ENCODE measurements at regions not wholly inside any gene's neighbourhood (a gene's known extent, or its start where the extent isn't known, plus 50 kb on each side); places are given as distances from the start of the nearest gene placed in this dataset.
A peak's percentile ranks its signal among the peaks of the same experiment; 100 is the strongest.

DNA sequence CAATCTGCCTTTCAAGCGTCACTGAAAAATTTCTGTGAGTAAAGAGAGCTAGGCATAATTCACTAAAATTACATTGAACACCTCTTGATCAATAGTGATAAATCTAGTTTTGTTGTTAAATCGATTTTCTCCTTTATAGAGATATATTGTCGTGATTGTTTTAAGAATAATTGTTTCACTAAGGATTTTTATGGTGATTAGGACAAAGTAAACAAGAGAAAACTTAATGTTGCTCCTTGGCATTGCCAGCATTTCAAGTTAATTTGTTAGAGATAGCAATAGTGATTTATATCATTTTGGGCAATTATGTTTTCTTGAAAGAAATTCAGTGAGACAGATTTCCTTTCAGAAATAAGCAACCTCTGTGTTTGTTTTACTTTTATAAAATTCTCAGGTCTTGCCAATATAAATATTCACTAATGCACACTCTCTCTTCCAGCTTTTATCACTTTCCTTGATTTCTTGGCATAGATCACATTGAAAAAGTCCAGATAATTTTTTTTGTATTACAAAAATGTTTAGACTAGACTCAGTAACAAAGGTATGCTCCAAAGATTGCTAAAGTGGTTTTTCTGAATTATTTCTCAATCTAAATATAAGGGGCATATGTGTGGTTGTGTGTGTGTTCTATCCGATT, 538.7 kb downstream of the TFEC start:
- DNase-seq (no peak), ATAC-seq (no peak)
- TF ChIP-seq, protein P1, sequence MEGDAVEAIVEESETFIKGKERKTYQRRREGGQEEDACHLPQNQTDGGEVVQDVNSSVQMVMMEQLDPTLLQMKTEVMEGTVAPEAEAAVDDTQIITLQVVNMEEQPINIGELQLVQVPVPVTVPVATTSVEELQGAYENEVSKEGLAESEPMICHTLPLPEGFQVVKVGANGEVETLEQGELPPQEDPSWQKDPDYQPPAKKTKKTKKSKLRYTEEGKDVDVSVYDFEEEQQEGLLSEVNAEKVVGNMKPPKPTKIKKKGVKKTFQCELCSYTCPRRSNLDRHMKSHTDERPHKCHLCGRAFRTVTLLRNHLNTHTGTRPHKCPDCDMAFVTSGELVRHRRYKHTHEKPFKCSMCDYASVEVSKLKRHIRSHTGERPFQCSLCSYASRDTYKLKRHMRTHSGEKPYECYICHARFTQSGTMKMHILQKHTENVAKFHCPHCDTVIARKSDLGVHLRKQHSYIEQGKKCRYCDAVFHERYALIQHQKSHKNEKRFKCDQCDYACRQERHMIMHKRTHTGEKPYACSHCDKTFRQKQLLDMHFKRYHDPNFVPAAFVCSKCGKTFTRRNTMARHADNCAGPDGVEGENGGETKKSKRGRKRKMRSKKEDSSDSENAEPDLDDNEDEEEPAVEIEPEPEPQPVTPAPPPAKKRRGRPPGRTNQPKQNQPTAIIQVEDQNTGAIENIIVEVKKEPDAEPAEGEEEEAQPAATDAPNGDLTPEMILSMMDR (IDR thresholded peaks at IDR 0.05): no peak
- Histone ChIP-seq H3K36me3 (ENCODE audit: low read depth) (no peaks in the 10 kb centered on the region), H3K9me3 (no peaks in the 10 kb centered on the region), H3K4me1 (ENCODE audit: low read depth) (no peaks in the 10 kb centered on the region), H3K4me3 (no peak overlapping the region)
- intact Hi-C loops (cut with DNase I, micrococcal nuclease): no loop called here

DNA sequence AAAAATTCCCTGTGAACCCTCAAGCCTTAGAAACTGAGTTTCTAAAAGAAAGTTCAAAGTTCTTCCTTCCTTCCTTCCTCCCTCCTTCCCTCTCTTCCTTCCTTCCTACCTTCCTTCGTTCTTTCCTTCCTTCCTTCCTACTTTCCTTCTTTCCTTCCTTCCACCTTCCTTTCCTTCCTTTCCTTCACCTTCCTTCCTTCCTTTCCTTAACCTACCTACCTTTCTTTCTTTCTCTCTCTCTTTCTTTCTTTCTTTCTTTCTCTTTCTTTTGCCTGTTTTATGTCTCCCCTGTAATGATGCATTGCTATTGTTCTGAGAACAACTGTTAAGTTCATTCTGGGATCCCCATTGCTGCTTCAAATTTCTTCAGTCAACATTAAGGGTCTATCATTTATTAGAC, 551.1 kb downstream of the TFEC start:
- intact Hi-C loops (cut with DNase I, micrococcal nuclease): no loop called here
- DNase-seq: no peak
- H3K4me3 ChIP-seq: no peak overlapping the region
- H3K9me3 ChIP-seq: no peaks in the 10 kb centered on the region
- no peaks in the 10 kb centered on the region for H3K36me3 ChIP-seq (ENCODE audit: low read depth)
- no peak for ATAC-seq
- no peaks in the 10 kb centered on the region for H3K4me1 ChIP-seq (ENCODE audit: low read depth)
- TF ChIP-seq, protein P1 (IDR thresholded peaks at IDR 0.05): no peak

DNA sequence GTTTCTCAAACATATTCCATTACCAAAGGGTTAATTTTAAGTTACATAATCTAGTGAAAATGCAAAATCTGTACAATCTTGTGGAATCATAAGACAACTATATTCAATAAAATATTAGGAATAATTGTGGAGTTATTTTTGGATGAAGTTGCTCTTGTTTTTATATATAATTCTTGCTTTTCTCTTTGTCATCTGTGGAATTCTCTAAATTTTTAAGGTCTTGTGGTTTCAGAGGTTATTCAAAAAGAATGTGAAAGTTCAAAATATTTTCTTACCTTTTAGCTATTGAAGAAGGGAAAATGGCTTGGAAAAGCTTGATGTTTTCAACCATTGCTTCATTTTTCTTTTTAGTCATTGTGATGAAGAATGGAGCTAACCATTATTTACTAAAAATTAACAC, 552.1 kb downstream of the TFEC start:
- Histone ChIP-seq H3K4me1 (ENCODE audit: low read depth) (no peaks in the 10 kb centered on the region), H3K4me3 (no peak overlapping the region), H3K9me3 (no peaks in the 10 kb centered on the region), H3K36me3 (ENCODE audit: low read depth) (no peaks in the 10 kb centered on the region)
- ATAC-seq: no peak
- no peak for DNase-seq
- TF ChIP-seq, protein P1 (IDR thresholded peaks at IDR 0.05): no peak
- intact Hi-C loops (cut with DNase I, micrococcal nuclease): no loop called here

- ATAC-seq (peak; percentile 64), DNase-seq (peak; percentile 14 to 53 (median 35))
- intact Hi-C loops (cut with DNase I, micrococcal nuclease): no loop called here
- TF ChIP-seq, protein P1 (IDR thresholded peaks at IDR 0.05): no peak
- Histone ChIP-seq H3K9me3 (no peaks in the 10 kb centered on the region), H3K4me1 (ENCODE audit: low read depth) (no peaks in the 10 kb centered on the region), H3K36me3 (ENCODE audit: low read depth) (no peaks in the 10 kb centered on the region), H3K4me3 (no peak overlapping the region)
Measured at GRCh38 chr7:115477193-115477651, 553.3 kb downstream of the TFEC start.

- TF ChIP-seq, protein P1 (IDR thresholded peaks at IDR 0.05): no peak
- ATAC-seq: peak; percentile 12
- DNase-seq: peak in 2 of 3 donors; percentile 4 to 22
- H3K36me3 ChIP-seq (ENCODE audit: low read depth): no peaks in the 10 kb centered on the region
- H3K9me3 ChIP-seq: no peaks in the 10 kb centered on the region
- H3K4me1 ChIP-seq (ENCODE audit: low read depth): no peaks in the 10 kb centered on the region
- no peak overlapping the region for H3K4me3 ChIP-seq
- intact Hi-C loops (cut with DNase I, micrococcal nuclease): no loop called here
Measured at GRCh38 chr7:115476671-115477181, 553.8 kb downstream of the TFEC start.
